Natural killer cell (primary cell): ENCODE measurements at regions not wholly inside any gene's neighbourhood (a gene's known extent, or its start where the extent isn't known, plus 50 kb on each side); places are given as distances from the start of the nearest gene placed in this dataset.

Experiments used
- ATAC-seq, 3 donors: fragments of 150-1000 bp in 2 of 3; fragments of 200-7000 bp in 1 of 3; cut with Tn5 transposase; 1 replicate in 1 of 3; 2 replicates in 2 of 3; pipeline ENCODE4 v1.10.0; 2021; ENCODE audit warnings: mild to moderate bottlenecking in 2 of 3, moderate library complexity in 2 of 3
- DNase-seq, 2 donors: peaks; one replicate each; pipeline versions ENCODE4 v3.0.0 to v3.0.0-alpha.2; 2013 to 2021; ENCODE audit warnings: mixed read lengths in 1 of 2
- H3K27ac ChIP-seq: one replicate; pipeline ENCODE4 v1.5.1; 2013; ENCODE audit warnings: mild to moderate bottlenecking, low read length
- H3K27me3 ChIP-seq: one replicate; pipeline ENCODE4 v1.6.1; 2013; ENCODE audit warnings: low read length; ENCODE audit not compliant: control insufficient read depth, insufficient read depth
- H3K36me3 ChIP-seq: one replicate; pipeline ENCODE4 v1.6.1; 2013; ENCODE audit warnings: low read length; ENCODE audit not compliant: control insufficient read depth, insufficient read depth
- H3K4me1 ChIP-seq: one replicate; pipeline ENCODE4 v1.6.1; 2013; ENCODE audit warnings: low read length; ENCODE audit not compliant: control insufficient read depth, insufficient read depth
- H3K4me3 ChIP-seq: one replicate; pipeline ENCODE4 v1.5.1; 2013; ENCODE audit warnings: low read length
- H3K9me3 ChIP-seq: one replicate; pipeline ENCODE4 v1.6.1; 2013; ENCODE audit warnings: low read length; ENCODE audit not compliant: control insufficient read depth, insufficient read depth
- H3K27ac Mint-ChIP-seq, 2 donors: one replicate each; pipeline ENCODE4 v1.8.0; 2022; ENCODE audit warnings: mild to moderate bottlenecking in 2 of 2, mixed read lengths in 2 of 2, moderate library complexity in 1 of 2
- H3K27me3 Mint-ChIP-seq, 2 donors: one replicate each; pipeline ENCODE4 v1.8.0; 2022; ENCODE audit warnings: low read depth in 2 of 2, mixed read lengths in 2 of 2
- H3K36me3 Mint-ChIP-seq: one replicate; pipeline ENCODE4 v1.8.0; 2022; ENCODE audit warnings: mixed read lengths
- H3K4me1 Mint-ChIP-seq, 2 donors: one replicate each; pipeline ENCODE4 v1.8.0; 2022; ENCODE audit warnings: mixed read lengths in 2 of 2
- H3K4me3 Mint-ChIP-seq: one replicate; pipeline ENCODE4 v1.8.0; 2022; ENCODE audit warnings: mild to moderate bottlenecking, moderate library complexity, mixed read lengths
- H3K9me3 Mint-ChIP-seq, 2 donors: one replicate each; pipeline ENCODE4 v1.8.0; 2022; ENCODE audit warnings: mixed read lengths in 2 of 2
- CTCF ChIP-seq: fragments of 200-600 bp; IDR thresholded peaks from one replicate; pipeline ENCODE4 v1.8.0; 2022; ENCODE audit warnings: antibody characterized with exemption
- WGBS: methylation state at CpG from one replicate; pipeline ENCODE4 v1.1.7; 2013; ENCODE audit warnings: missing lambda C conversion rate; ENCODE audit not compliant: insufficient coverage; 5-methylcytosine and 5-hydroxymethylcytosine counted together
- intact Hi-C: fragments of 100-400 bp; cut with micrococcal nuclease; formaldehyde crosslinking; loops from one replicate; pipeline ENCODE4 v1.14.2; 2022

GRCh38 chr4:180657881-180658280 lies 1585.3 kb upstream of the TENM3 start:
- H3K27ac Mint-ChIP-seq = no peak overlapping the region
- no peaks in the 10 kb centered on the region for H3K9me3 ChIP-seq
- H3K27ac ChIP-seq = no peak overlapping the region
- H3K27me3 Mint-ChIP-seq = no peaks in the 10 kb centered on the region
- no peaks in the 10 kb centered on the region for H3K4me1 Mint-ChIP-seq
- H3K4me3 Mint-ChIP-seq = no peak overlapping the region
- H3K9me3 Mint-ChIP-seq = peaks cover 3 to 5% of the 10 kb centered on the region in 2 donors
- no peak overlapping the region for H3K4me3 ChIP-seq
- 88% methylated on average over 7 of the region's 7 CpGs for WGBS
- ATAC-seq = no peak
- TF ChIP-seq CTCF = no peak
- no peaks in the 10 kb centered on the region for H3K4me1 ChIP-seq
- intact Hi-C loops = no loop called here
- no peaks in the 10 kb centered on the region for H3K36me3 Mint-ChIP-seq
- no peaks in the 10 kb centered on the region for H3K36me3 ChIP-seq
- H3K27me3 ChIP-seq = no peaks in the 10 kb centered on the region
- DNase-seq = no peak

- H3K9me3 Mint-ChIP-seq = peaks cover 0 to 2% of the 10 kb centered on the region in 2 donors
- no peaks in the 10 kb centered on the region for H3K27me3 ChIP-seq
- no peaks in the 10 kb centered on the region for H3K4me1 ChIP-seq
- no peaks in the 10 kb centered on the region for H3K36me3 ChIP-seq
- no peaks in the 10 kb centered on the region for H3K36me3 Mint-ChIP-seq
- H3K4me3 ChIP-seq = no peak overlapping the region
- no peaks in the 10 kb centered on the region for H3K9me3 ChIP-seq
- H3K27ac ChIP-seq = no peak overlapping the region
- WGBS = 3% methylated on average over 4 of the region's 5 CpGs
- H3K4me3 Mint-ChIP-seq = no peak overlapping the region
- no peaks in the 10 kb centered on the region for H3K27me3 Mint-ChIP-seq
- peak; percentile 55 for TF ChIP-seq CTCF
- ATAC-seq (peak in 2 of 3 donors; percentile 44 to 50), DNase-seq (peak in 1 of 2 donors; percentile 68)
- no peaks in the 10 kb centered on the region for H3K4me1 Mint-ChIP-seq
- intact Hi-C loops = no loop called here
- no peak overlapping the region for H3K27ac Mint-ChIP-seq
These were observed 1578.3 kb upstream of the TENM3 start for GRCh38 chr4:180664766-180665368.

GRCh38 chr4:180665481-180665880 lies 1577.7 kb upstream of the TENM3 start:
- H3K4me1 ChIP-seq = no peaks in the 10 kb centered on the region
- Mint-ChIP-seq H3K27me3 (no peaks in the 10 kb centered on the region), H3K9me3 (peaks cover 0 to 2% of the 10 kb centered on the region in 2 donors), H3K36me3 (no peaks in the 10 kb centered on the region), H3K4me3 (no peak overlapping the region), H3K27ac (no peak overlapping the region), H3K4me1 (no peaks in the 10 kb centered on the region)
- no peaks in the 10 kb centered on the region for H3K9me3 ChIP-seq
- WGBS = 80% methylated on average over 1 of the region's 2 CpGs
- intact Hi-C loops = no loop called here
- DNase-seq (no peak), ATAC-seq (no peak)
- H3K27me3 ChIP-seq = no peaks in the 10 kb centered on the region
- no peak overlapping the region for H3K27ac ChIP-seq
- no peak for TF ChIP-seq CTCF
- no peak overlapping the region for H3K4me3 ChIP-seq
- H3K36me3 ChIP-seq = no peaks in the 10 kb centered on the region
